Neural progenitor cell (in vitro differentiated cells): ENCODE measurements at regions not wholly inside any gene's neighbourhood (a gene's known extent, or its start where the extent isn't known, plus 50 kb on each side); places are given as distances from the start of the nearest gene placed in this dataset.
A peak's percentile ranks its signal among the peaks of the same experiment; 100 is the strongest.

ENCODE experiments used
- DNase-seq: peaks from one replicate; pipeline ENCODE4 v3.0.0-alpha.2; 2016; ENCODE audit warnings: low spot score
- H2AFZ ChIP-seq: fragments of 200-600 bp; sonication (generic); replicated peaks from 2 replicates; pipeline ENCODE4 v1.6.1; 2016; ENCODE audit warnings: antibody characterized with exemption
- H3F3A ChIP-seq: fragments of 200-600 bp; sonication (generic); 2 replicates; pipeline ENCODE4 v1.6.1; 2016; ENCODE audit warnings: antibody characterized with exemption, low read depth
- H3K27ac ChIP-seq: fragments of 200-600 bp; sonication (generic); 2 replicates; pipeline ENCODE4 v1.5.1; 2016; ENCODE audit warnings: mild to moderate bottlenecking
- H3K27me3 ChIP-seq: fragments of 200-600 bp; sonication (generic); 2 replicates; pipeline ENCODE4 v1.6.1; 2016; ENCODE audit warnings: mild to moderate bottlenecking, moderate library complexity
- H3K36me3 ChIP-seq: fragments of 200-600 bp; sonication (generic); 2 replicates; pipeline ENCODE4 v1.5.1; 2016
- H3K4me1 ChIP-seq: fragments of 200-600 bp; sonication (generic); 2 replicates; pipeline ENCODE4 v1.6.1; 2016; ENCODE audit warnings: mixed run types
- H3K4me2 ChIP-seq: fragments of 200-600 bp; sonication (generic); 2 replicates; pipeline ENCODE4 v1.6.1; 2016
- H3K4me3 ChIP-seq: fragments of 200-600 bp; sonication (generic); 2 replicates; pipeline ENCODE4 v1.5.1; 2016
- H3K79me2 ChIP-seq: fragments of 200-600 bp; sonication (generic); 2 replicates; pipeline ENCODE4 v1.6.1; 2016; ENCODE audit warnings: low read depth
- H3K9ac ChIP-seq: fragments of 200-600 bp; sonication (generic); 2 replicates; pipeline ENCODE4 v1.6.1; 2016
- H3K9me3 ChIP-seq: fragments of 200-600 bp; sonication (generic); 2 replicates; pipeline ENCODE4 v1.5.1; 2016; ENCODE audit warnings: low read depth
- H4K20me1 ChIP-seq: fragments of 200-600 bp; sonication (generic); 2 replicates; pipeline ENCODE4 v1.6.1; 2016; ENCODE audit warnings: low read depth
- H3K27ac Mint-ChIP-seq: 3 replicates; pipeline ENCODE4 v1.8.0; 2021; ENCODE audit warnings: mixed read lengths
- H3K27me3 Mint-ChIP-seq: 2 replicates; pipeline ENCODE4 v1.8.0; 2022; ENCODE audit warnings: low read depth, mild to moderate bottlenecking, inconsistent platforms, moderate library complexity, mixed read lengths; ENCODE audit not compliant: insufficient read depth
- H3K36me3 Mint-ChIP-seq: 3 replicates; pipeline ENCODE4 v1.8.0; 2021; ENCODE audit warnings: mixed read lengths
- H3K4me1 Mint-ChIP-seq: 3 replicates; pipeline ENCODE4 v1.8.0; 2021; ENCODE audit warnings: mixed read lengths
- H3K4me3 Mint-ChIP-seq: 3 replicates; pipeline ENCODE4 v1.8.0; 2021; ENCODE audit warnings: mild to moderate bottlenecking, moderate library complexity, mixed read lengths
- H3K9me3 Mint-ChIP-seq: 3 replicates; pipeline ENCODE4 v1.8.0; 2020; ENCODE audit warnings: mixed read lengths
- EZH2 ChIP-seq: fragments of 200-600 bp; sonication (generic); IDR thresholded peaks from 2 replicates; pipeline ENCODE4 v1.6.1; 2017; ENCODE audit warnings: antibody characterized with exemption, mild to moderate bottlenecking, moderate library complexity
- EZH2phosphoT487 ChIP-seq: fragments of 200-600 bp; sonication (generic); IDR thresholded peaks from 2 replicates; pipeline ENCODE4 v1.6.1; 2017; ENCODE audit warnings: antibody characterized with exemption
- TF ChIP-seq, protein P1 (sequence below): fragments of 200-600 bp; sonication (generic); IDR thresholded peaks from 2 replicates; pipeline ENCODE4 v1.5.1; 2017; ENCODE audit warnings: antibody characterized with exemption, mild to moderate bottlenecking

DNA sequence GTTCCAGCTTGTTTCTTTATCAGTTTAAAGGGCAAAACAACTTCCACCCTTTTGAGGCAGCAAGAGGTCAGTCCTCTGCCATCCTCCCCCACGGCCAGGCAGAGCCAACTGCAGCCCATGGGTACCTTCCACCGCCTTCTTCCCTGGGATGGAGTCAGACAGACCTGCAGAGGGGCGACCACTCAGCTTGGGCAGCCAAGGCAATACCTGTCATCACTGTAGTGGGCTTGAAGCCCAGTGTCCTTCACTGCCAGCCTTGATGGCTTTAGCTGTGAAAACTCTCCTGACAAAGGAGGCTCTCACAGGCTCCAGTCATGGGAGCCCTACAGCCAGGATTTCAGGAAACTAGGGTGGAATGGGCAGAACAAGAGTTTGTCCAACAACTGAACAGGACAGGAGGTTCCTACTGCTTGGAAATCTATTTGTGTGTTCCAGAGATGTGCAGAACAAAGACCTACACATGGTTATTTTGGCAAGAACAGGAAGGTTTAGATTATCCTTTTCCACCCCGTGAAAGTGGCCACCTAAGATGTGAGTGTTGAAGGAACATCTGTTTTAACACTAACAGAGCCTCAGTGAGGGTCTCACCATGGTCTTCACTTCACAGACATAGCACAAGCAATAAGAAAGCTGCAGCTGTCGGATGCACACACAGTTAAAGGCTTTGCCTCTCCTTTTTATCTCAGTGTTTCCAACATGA lies 93.9 kb upstream of the RMDN2 start:
- Mint-ChIP-seq H3K4me3 (no peak overlapping the region), H3K4me1 (peaks cover 17% of the 10 kb centered on the region), H3K9me3 (peaks cover 8% of the 10 kb centered on the region), H3K27me3 (peaks cover 30% of the 10 kb centered on the region), H3K27ac (no peak overlapping the region), H3K36me3 (no peaks in the 10 kb centered on the region)
- DNase-seq, result no peak
- Histone ChIP-seq H4K20me1 (no peaks in the 10 kb centered on the region), H3K9ac (no peak overlapping the region), H3K4me3 (no peak overlapping the region), H3K27ac (no peak overlapping the region), H3K4me2 (no peak overlapping the region), H3F3A (no peaks in the 10 kb centered on the region), H3K9me3 (no peaks in the 10 kb centered on the region), H3K27me3 (no peaks in the 10 kb centered on the region), H3K79me2 (no peaks in the 10 kb centered on the region), H3K36me3 (no peaks in the 10 kb centered on the region), H2AFZ (no peak overlapping the region), H3K4me1 (no peaks in the 10 kb centered on the region)
- TF ChIP-seq EZH2phosphoT487 (no peak), EZH2 (no peak)
- TF ChIP-seq, protein P1, sequence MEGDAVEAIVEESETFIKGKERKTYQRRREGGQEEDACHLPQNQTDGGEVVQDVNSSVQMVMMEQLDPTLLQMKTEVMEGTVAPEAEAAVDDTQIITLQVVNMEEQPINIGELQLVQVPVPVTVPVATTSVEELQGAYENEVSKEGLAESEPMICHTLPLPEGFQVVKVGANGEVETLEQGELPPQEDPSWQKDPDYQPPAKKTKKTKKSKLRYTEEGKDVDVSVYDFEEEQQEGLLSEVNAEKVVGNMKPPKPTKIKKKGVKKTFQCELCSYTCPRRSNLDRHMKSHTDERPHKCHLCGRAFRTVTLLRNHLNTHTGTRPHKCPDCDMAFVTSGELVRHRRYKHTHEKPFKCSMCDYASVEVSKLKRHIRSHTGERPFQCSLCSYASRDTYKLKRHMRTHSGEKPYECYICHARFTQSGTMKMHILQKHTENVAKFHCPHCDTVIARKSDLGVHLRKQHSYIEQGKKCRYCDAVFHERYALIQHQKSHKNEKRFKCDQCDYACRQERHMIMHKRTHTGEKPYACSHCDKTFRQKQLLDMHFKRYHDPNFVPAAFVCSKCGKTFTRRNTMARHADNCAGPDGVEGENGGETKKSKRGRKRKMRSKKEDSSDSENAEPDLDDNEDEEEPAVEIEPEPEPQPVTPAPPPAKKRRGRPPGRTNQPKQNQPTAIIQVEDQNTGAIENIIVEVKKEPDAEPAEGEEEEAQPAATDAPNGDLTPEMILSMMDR, result no peak

DNA sequence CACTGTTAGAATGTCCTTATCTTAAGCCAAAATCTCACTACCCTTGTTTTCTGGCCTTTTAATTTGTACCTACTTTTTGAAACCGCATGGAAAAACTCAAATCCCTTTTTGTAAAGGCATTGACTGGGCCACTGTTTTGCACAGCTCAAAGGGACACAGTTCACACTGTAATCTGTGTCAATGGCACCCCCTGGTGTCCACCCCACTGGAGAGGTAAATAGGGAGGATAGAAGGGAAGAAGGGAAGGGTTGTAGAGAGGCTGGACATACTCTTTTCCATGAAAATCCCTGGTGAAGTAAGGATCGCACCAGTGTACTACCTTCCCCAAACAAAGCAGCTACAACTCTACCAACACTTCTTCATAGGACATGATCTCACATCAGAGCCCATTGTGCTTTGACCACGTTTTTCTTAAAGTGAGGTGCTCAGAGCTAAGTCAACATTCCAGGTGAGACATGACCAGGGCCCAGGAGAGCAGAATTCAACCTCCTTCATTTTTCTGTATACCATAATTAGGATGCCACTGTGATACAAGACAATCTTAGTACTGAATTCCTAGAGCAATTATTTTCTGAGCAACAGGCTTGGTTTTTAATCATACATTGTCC lies 92.4 kb upstream of the RMDN2 start:
- Histone ChIP-seq H3F3A (no peaks in the 10 kb centered on the region), H4K20me1 (no peaks in the 10 kb centered on the region), H3K27me3 (no peaks in the 10 kb centered on the region), H3K27ac (no peak overlapping the region), H3K36me3 (no peaks in the 10 kb centered on the region), H3K9me3 (no peaks in the 10 kb centered on the region), H3K9ac (no peak overlapping the region), H3K4me1 (peaks cover 9% of the 10 kb centered on the region), H3K4me3 (no peak overlapping the region), H3K4me2 (no peak overlapping the region), H3K79me2 (no peaks in the 10 kb centered on the region), H2AFZ (peak overlapping the region; percentile 47)
- Mint-ChIP-seq H3K9me3 (peaks cover 11% of the 10 kb centered on the region), H3K4me1 (peaks cover 26% of the 10 kb centered on the region), H3K36me3 (no peaks in the 10 kb centered on the region), H3K27me3 (peaks cover 26% of the 10 kb centered on the region), H3K4me3 (no peak overlapping the region), H3K27ac (no peak overlapping the region)
- TF ChIP-seq EZH2phosphoT487, result no peak
- TF ChIP-seq EZH2, result no peak
- TF ChIP-seq, protein P1, result peak; percentile 88
- DNase-seq, result peak; percentile 88

DNA sequence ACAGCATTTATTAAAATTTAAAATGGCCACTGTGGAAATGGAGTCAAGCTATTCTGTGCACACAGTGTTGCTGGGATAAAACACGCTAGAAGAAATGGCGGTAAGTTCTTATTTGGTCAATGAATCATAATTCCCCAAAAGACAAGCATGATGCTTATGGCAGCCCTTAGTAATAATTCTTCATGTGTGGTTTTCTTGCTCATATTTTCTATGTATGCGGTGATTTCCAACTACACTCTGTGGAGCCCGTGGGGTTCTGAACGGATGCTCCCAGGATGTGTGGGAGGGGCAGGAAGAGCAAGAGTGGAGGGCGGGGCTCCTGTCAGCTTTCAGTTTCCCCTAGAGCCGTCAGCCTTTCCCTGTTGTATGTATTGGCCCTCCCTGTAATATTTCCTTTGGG lies 91.7 kb upstream of the RMDN2 start:
- H3K36me3 ChIP-seq, result no peaks in the 10 kb centered on the region
- peaks cover 9% of the 10 kb centered on the region for H3K4me1 ChIP-seq
- H3K9me3 ChIP-seq, result no peaks in the 10 kb centered on the region
- peaks cover 11% of the 10 kb centered on the region for H3K9me3 Mint-ChIP-seq
- TF ChIP-seq EZH2phosphoT487 (no peak), EZH2 (no peak)
- TF ChIP-seq, protein P1, result no peak
- no peak overlapping the region for H3K4me2 ChIP-seq
- no peak overlapping the region for H3K27ac Mint-ChIP-seq
- H3K79me2 ChIP-seq, result no peaks in the 10 kb centered on the region
- no peaks in the 10 kb centered on the region for H3K27me3 ChIP-seq
- peaks cover 34% of the 10 kb centered on the region for H3K27me3 Mint-ChIP-seq
- no peaks in the 10 kb centered on the region for H4K20me1 ChIP-seq
- H3K4me3 Mint-ChIP-seq, result no peak overlapping the region
- DNase-seq, result no peak
- H3K4me3 ChIP-seq, result no peak overlapping the region
- H3K4me1 Mint-ChIP-seq, result peaks cover 25% of the 10 kb centered on the region
- no peak overlapping the region for H3K9ac ChIP-seq
- H3K36me3 Mint-ChIP-seq, result no peaks in the 10 kb centered on the region
- H3F3A ChIP-seq, result no peaks in the 10 kb centered on the region
- no peak overlapping the region for H2AFZ ChIP-seq
- H3K27ac ChIP-seq, result no peak overlapping the region
